GM18508 (cell line): ENCODE measurements at regions not wholly inside any gene's neighbourhood (a gene's known extent, or its start where the extent isn't known, plus 50 kb on each side); places are given as distances from the start of the nearest gene placed in this dataset.

Experiments
- ATAC-seq: cut with Tn5 transposase; IDR thresholded peaks from one replicate; pipeline ENCODE4 v1.9.1; 2021; ENCODE audit warnings: moderate number of reproducible peaks; ENCODE audit not compliant: insufficient read depth, unreplicated experiment

DNA sequence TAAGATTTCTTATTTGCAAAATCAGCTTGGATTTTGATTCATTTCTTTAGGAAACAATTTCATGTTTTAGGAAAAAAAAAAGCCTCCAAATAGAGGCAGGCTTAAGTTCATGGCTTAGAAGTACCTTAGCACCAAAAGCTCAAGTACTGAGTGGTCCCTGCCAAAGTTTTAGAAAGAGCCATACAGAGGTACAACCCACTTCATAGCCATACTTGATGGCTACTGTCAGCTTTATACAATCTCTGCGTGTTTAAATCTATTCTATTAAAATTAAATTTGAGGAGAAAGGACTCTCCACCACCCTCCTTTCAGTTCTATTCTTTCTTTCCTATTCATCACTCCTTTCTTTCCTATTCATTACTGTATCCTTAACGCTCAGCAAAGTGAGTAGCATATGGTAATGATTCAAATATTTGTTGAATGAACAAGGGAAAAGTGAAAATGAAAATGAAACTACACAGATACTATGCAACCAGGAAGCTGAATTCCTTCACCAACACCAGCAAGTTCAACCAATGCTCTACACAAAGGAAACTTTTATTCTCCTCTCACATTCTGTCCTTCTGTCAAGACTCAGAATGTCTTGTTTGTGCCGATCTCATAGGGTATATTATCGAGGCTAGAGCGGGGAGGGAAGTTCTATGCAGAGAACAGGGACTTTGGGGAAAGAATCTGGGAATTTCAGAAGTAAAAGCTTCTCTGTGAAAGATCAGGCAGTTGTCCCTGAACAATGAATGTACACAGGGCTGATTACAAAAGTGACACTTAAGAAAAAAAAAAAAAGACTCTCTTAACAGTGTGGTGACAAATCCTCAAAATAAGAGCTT lies 138.6 kb upstream of the SPEF2 start:
- no peak for ATAC-seq

GRCh38 chr5:35477911-35478310 lies 139.8 kb upstream of the SPEF2 start:
- ATAC-seq, result no peak

DNA sequence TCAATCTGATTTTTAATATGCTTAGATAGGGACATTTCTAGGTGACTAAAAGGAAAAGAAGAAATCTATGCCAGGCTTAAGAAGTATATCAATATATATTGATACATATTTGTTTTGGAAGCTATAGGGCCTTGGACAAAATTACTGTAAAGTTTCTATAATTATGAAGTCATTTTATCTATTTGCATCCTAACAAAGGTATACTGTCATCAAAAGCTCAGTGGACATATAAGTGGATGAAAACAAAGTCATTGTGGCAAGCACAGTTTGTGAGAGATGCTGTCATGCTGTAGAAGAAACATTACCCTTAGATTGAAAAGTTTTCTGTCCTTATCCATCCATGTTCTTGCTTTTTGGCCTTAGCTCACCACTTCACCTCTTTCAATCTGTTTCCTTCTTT lies 140.3 kb upstream of the SPEF2 start:
- ATAC-seq, result no peak

DNA sequence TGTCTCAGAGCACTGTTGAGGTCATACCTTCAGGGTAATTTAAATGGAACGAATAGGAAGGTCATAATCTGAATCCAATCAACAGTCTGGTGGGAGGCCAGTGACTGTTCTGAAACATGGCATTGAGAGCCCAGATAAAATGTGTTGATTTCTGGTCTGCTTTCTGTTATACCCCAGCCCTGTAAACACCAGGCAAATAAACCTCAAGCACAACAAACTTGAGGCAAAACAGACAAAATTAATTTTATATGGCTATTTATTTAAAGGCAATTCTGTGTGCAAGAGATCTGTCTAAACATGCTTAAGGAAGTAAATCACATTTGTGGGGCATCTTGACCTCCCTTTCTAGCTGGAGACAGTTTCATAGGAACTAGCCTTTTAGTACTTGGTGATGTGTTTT lies 140.9 kb upstream of the SPEF2 start:
- no peak for ATAC-seq

- ATAC-seq, result no peak
Observed at GRCh38 chr5:35476036-35476435, 141.6 kb upstream of the SPEF2 start.

- no peak for ATAC-seq
Observed at GRCh38 chr5:35473589-35473988, 144.1 kb upstream of the SPEF2 start.

- no peak for ATAC-seq
Observed at GRCh38 chr5:35470866-35471265, 146.8 kb upstream of the SPEF2 start.

GRCh38 chr5:35468811-35469210 lies 148.9 kb upstream of the SPEF2 start:
- no peak for ATAC-seq

- ATAC-seq, result no peak
Observed at GRCh38 chr5:35466746-35467145, 150.9 kb upstream of the SPEF2 start.

- ATAC-seq, result no peak
Observed at GRCh38 chr5:35464757-35465156, 152.9 kb upstream of the SPEF2 start.

DNA sequence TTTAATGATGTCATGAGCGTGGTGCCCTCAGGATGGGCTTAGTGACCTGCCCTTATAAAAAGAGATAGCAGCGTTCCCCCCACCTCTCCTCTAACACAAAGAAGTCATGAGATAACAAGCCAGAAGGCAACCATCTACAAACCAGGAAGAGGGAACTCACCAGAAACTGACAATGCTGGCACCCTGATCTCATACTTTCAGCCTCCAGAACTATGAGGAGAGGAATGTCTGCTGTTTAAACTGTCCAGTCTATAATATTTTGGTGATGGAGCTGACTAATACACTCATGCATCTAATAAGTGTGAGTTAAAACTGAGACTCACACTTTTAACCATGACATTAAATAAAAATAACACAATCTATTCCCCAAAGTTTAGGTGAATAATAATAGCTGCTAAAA lies 156.1 kb upstream of the SPEF2 start:
- no peak for ATAC-seq

- no peak for ATAC-seq
Observed at GRCh38 chr5:35458824-35459207, 158.8 kb upstream of the SPEF2 start.

DNA sequence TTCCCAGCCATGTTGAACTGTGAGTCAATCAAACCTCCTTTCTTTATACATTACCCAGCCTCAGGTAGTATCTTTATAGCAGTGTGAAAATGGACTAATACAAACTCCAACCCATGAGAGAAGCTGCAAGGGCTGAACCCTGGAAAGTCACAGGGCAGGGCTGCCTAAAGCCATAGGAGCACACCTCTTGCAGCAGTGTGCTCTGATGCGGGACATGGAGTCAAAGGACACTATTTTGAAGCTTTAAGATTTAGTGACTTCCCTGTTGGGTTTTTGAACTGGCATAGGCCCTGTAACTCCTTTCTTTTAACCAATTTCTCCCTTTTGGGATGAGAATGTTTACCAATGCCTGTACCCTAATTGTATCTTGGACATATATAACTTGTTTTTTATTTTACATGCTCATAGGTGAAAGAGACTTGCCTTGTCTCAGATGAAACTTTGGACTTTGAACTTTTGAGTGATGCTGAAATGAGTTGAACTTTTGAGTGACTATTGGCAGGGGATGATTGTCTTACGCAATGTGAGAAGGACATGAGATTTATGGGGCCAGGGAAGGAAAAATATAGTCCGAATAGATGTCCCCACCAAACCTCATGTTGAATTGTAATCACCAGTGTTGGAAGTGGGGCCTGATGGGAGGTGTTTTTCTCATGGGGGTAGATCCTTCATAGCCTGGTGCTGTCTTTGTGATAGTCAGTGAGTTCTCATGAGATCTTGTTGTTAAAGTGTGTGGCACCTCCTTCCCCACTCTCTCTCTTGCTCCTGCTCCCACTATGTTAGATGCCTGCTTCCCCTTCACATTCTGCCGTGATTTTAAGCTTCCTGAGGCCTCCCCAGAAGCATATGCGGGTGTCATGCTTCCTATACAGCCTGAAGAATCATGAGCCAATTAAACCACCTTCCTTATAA lies 159.5 kb upstream of the SPEF2 start:
- no peak for ATAC-seq

- no peak for ATAC-seq
Observed at GRCh38 chr5:35456506-35456905, 161.2 kb upstream of the SPEF2 start.

DNA sequence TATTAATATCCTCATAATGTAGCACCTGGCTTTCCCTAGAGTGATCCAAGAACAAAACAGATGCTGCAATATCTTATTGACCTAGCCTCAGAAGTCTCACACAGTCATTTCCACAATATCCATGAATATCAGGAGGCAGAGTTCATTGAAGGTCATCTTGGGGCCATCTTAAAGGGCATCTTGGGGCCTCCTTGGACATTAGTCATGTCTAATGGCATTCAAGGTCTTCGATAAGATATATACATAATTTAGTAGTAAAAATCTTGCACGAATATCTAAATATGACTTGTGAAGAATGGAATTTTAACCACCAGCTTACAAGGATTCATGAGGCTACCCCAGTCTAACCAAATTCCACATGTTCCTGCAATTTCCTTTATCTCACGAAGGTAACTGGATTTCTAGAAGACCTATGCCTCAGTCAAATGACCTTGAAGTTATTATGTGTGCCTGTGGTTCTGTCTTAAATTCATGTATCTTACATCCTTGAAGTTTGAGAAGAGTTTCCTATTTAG lies 163.6 kb upstream of the SPEF2 start:
- ATAC-seq, result no peak

- ATAC-seq, result no peak
Observed at GRCh38 chr5:35443803-35444595, 173.7 kb upstream of the SPEF2 start.

DNA sequence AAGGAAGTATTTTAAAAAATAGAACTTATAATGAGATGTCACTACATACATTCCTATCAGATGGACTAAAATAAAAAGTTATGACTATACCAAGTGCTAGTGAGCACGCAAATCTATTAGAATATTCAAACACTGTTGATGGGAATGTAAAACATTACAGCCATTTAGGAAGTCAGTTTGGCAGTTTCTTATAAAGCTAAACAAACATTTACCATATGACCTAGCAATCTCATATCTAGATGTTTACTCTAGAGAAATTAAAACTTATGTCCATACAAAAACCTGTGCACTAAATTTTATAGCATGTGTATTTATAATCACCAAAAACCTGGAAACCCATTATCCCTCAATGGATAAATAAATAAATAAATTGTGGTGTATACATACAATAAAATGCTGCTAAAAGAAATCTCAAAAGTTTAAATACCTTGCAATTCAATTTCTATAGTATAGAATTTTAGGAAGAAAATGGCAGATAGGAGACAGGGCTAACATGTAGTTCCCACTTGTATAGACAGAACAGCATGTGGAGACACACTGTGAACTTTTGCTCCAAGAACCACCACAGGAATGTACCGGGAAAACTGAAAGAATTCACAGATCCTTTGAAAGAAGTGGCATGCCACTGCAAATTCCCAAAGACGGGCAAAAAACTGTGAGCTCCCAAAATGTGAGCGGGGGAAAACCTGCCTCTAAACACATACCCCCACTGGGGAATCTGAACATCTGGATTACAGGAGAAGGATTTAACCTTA lies 174.6 kb upstream of the SPEF2 start:
- no peak for ATAC-seq

DNA sequence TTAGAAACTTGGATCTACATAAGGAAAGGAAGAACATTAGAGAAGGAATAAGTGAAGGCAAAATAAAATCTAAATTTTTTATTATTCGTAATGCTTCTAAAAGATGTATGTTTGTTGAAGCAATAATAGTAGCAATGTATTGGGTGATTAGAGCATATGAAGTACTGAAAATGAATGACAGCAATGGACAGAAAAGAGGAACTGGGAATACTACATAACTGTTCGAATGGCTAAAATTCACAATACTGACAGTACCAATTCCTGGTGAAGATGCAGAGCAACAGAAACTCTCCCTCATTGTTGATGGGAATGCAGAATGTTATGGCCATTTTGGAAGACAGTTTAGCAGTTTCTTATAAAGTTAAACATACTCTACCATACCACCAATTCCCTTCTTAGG lies 177.3 kb upstream of the SPEF2 start:
- ATAC-seq, result no peak

- no peak for ATAC-seq
Observed at GRCh38 chr5:35438786-35439185, 178.9 kb upstream of the SPEF2 start.

- ATAC-seq, result no peak
Observed at GRCh38 chr5:35438288-35438687, 179.4 kb upstream of the SPEF2 start.
